Tongue (tissue), 1 donor: ENCODE measurements at regions not wholly inside any gene's neighbourhood (a gene's known extent, or its start where the extent isn't known, plus 50 kb on each side); places are given as distances from the start of the nearest gene placed in this dataset.

Source experiments
- DNase-seq: peaks from one replicate; pipeline ENCODE4 v3.0.0-alpha.2; 2015

GRCh38 chr1:113007706-113008364 is 51.8 kb upstream of the SLC16A1 start:
- DNase-seq, result no peak

- no peak for DNase-seq
These were observed 52.3 kb upstream of the SLC16A1 start for GRCh38 chr1:113008365-113008714.

GRCh38 chr1:113012149-113012548 is 56.2 kb upstream of the SLC16A1 start:
- no peak for DNase-seq

GRCh38 chr1:113013823-113014222 is 57.8 kb upstream of the SLC16A1 start:
- no peak for DNase-seq

GRCh38 chr1:113014508-113014907 is 58.5 kb upstream of the LRIG2 start:
- DNase-seq, result no peak

- no peak for DNase-seq
These were observed 54.1 kb upstream of the LRIG2 start for GRCh38 chr1:113018911-113019310.

GRCh38 chr1:113021430-113022085 is 51.4 kb upstream of the LRIG2 start:
- peak; percentile 30 for DNase-seq
